ENCODE measurements at regions not wholly inside any gene's neighbourhood (a gene's known extent, or its start where the extent isn't known, plus 50 kb on each side); places are given as distances from the start of the nearest gene placed in this dataset.

DNA sequence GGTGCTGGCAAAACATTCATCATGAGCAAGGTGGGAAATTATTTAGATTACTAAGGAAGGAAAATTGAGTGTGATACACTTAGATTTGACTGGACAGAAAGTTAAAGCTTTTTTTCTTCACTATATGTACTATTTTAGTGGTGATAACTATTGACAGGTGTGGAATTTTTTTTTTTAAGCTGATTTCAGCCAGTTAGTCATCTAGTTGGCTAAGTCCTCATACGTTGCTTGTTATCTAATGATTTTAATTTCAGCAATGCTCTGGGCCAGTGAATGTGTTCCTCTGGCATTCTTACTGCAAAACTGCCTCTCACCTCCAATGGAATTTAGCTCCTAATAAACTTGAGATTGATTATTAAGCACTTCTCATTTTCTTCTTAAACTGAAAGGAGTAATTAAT lies 1223.2 kb upstream of the ACVR2A start:
- no peak overlapping the region for H3K4me3 ChIP-seq (ENCODE audit: low read depth in 1 of 2, low read length in 1 of 2)
- H3K36me3 ChIP-seq = no peaks in the 10 kb centered on the region
- no peaks in the 10 kb centered on the region for H3K4me1 ChIP-seq (ENCODE audit: control insufficient read depth in 1 of 2, insufficient read depth in 1 of 2, low read depth in 1 of 2, low read length in 1 of 2)
- TF ChIP-seq, protein P1, sequence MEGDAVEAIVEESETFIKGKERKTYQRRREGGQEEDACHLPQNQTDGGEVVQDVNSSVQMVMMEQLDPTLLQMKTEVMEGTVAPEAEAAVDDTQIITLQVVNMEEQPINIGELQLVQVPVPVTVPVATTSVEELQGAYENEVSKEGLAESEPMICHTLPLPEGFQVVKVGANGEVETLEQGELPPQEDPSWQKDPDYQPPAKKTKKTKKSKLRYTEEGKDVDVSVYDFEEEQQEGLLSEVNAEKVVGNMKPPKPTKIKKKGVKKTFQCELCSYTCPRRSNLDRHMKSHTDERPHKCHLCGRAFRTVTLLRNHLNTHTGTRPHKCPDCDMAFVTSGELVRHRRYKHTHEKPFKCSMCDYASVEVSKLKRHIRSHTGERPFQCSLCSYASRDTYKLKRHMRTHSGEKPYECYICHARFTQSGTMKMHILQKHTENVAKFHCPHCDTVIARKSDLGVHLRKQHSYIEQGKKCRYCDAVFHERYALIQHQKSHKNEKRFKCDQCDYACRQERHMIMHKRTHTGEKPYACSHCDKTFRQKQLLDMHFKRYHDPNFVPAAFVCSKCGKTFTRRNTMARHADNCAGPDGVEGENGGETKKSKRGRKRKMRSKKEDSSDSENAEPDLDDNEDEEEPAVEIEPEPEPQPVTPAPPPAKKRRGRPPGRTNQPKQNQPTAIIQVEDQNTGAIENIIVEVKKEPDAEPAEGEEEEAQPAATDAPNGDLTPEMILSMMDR (IDR thresholded peaks at IDR 0.05) = no peak
- no peaks in the 10 kb centered on the region for H3K9me3 ChIP-seq
- H3K27ac ChIP-seq = no peak overlapping the region
- no peaks in the 10 kb centered on the region for H3K27me3 ChIP-seq

DNA sequence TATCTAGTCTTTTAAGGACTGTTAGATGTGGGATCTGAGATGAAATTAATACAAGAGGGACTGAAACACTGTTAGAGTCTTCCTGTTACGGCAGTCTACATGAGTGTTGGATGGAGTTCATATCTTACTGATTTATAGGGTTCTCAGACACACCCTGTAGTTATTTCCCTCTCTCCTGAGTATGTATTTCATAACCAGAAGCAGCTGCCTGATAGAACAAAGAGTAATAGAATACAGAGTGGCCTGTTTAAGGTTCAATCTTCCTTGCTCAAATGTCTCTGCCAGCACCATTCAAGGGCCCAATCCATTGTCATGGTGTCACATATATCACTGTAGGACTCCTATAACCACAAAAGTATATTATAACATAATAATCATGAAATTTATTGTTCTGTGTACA lies 1229.1 kb upstream of the ACVR2A start:
- no peak overlapping the region for H3K4me3 ChIP-seq (ENCODE audit: low read depth in 1 of 2, low read length in 1 of 2)
- TF ChIP-seq, protein P1 (IDR thresholded peaks at IDR 0.05) = no peak
- no peaks in the 10 kb centered on the region for H3K4me1 ChIP-seq (ENCODE audit: control insufficient read depth in 1 of 2, insufficient read depth in 1 of 2, low read depth in 1 of 2, low read length in 1 of 2)
- no peak overlapping the region for H3K27ac ChIP-seq
- H3K36me3 ChIP-seq = no peaks in the 10 kb centered on the region
- H3K27me3 ChIP-seq = no peaks in the 10 kb centered on the region
- H3K9me3 ChIP-seq = no peaks in the 10 kb centered on the region

DNA sequence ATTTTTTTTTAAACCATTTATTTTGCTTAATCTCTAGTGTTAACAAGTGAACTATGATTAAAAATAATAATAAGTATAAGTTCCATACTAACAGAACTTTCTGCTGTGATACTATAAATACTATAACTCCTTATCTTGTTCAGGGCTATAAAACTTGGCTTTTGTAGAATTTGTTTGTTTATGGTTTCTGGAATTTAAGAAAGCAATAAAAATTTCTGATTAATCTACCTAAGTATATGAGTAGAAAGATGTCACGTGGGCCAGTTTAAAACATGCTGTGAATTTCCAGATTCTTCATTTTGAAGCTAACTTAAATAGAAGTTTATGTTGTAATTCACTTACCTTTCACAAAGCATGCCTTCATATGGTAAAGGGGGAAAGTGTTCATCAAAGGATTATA lies 1236.3 kb upstream of the ACVR2A start:
- H3K27me3 ChIP-seq = no peaks in the 10 kb centered on the region
- no peaks in the 10 kb centered on the region for H3K9me3 ChIP-seq
- H3K27ac ChIP-seq = no peak overlapping the region
- no peaks in the 10 kb centered on the region for H3K4me1 ChIP-seq (ENCODE audit: control insufficient read depth in 1 of 2, insufficient read depth in 1 of 2, low read depth in 1 of 2, low read length in 1 of 2)
- no peaks in the 10 kb centered on the region for H3K36me3 ChIP-seq
- H3K4me3 ChIP-seq (ENCODE audit: low read depth in 1 of 2, low read length in 1 of 2) = no peak overlapping the region
- TF ChIP-seq, protein P1 (IDR thresholded peaks at IDR 0.05) = no peak

DNA sequence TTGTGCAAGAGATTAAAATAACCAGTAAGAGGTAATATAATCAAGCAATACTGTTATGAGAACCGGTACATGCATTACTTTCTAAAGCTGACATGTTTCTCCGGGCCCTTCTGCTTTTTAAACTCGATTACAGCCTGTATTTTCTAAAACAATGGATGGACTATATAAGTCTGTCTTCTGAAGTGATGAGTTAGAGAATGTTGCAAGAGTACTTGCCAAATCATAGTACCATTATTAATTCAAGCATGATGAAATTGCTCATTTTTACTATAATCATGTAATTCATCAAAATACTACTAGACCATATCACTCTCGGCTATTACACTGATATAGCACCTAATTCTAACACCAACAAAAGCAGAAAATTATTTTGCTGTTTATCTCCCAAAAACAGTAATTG lies 1240.3 kb upstream of the ACVR2A start:
- Histone ChIP-seq H3K27ac (no peak overlapping the region), H3K9me3 (no peaks in the 10 kb centered on the region), H3K4me1 (ENCODE audit: control insufficient read depth in 1 of 2, insufficient read depth in 1 of 2, low read depth in 1 of 2, low read length in 1 of 2) (no peaks in the 10 kb centered on the region), H3K4me3 (ENCODE audit: low read depth in 1 of 2, low read length in 1 of 2) (no peak overlapping the region), H3K27me3 (no peaks in the 10 kb centered on the region), H3K36me3 (no peaks in the 10 kb centered on the region)
- TF ChIP-seq, protein P1 (IDR thresholded peaks at IDR 0.05) = no peak

DNA sequence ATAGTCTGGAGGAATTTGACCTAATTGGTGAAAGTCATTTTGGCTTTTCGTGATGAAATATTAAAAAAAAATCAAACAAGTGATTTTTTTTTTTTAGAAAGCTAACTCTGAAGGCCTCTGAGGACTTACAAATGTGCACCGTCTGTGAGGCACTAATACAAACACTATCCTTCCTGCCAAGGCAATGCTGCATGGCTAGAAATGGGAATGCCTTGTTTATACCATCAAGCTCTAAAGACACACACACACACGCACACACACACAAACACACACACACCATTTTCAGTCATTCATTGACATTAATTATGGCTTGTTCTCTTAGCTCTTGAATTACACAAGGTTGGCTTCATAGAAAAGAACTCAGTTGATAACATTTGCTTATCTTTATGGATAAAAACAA lies 1242.0 kb upstream of the ACVR2A start:
- TF ChIP-seq, protein P1 (IDR thresholded peaks at IDR 0.05) = no peak
- H3K9me3 ChIP-seq = no peaks in the 10 kb centered on the region
- no peak overlapping the region for H3K4me3 ChIP-seq (ENCODE audit: low read depth in 1 of 2, low read length in 1 of 2)
- no peaks in the 10 kb centered on the region for H3K27me3 ChIP-seq
- H3K4me1 ChIP-seq (ENCODE audit: control insufficient read depth in 1 of 2, insufficient read depth in 1 of 2, low read depth in 1 of 2, low read length in 1 of 2) = no peaks in the 10 kb centered on the region
- no peaks in the 10 kb centered on the region for H3K36me3 ChIP-seq
- no peak overlapping the region for H3K27ac ChIP-seq

DNA sequence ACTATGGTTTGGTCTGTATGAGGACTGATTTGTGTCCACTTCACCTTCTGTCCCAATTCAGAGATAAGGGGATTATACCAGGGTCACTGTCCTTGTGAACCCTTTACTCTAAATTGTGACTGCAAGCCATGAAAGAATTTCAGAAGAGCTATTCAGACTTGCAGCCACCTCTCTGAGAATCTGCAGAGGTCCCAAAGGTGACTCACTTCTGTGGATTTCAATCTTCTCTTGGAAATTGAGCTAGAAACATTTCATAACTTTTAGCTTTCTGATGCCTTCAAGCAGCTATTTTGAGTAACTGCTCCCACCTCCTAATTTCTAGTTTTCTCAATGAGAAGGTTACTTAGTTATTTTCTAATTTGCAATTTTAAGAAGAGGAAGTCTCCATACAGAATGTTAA lies 1242.4 kb upstream of the ACVR2A start:
- no peaks in the 10 kb centered on the region for H3K27me3 ChIP-seq
- TF ChIP-seq, protein P1 (IDR thresholded peaks at IDR 0.05) = no peak
- H3K27ac ChIP-seq = no peak overlapping the region
- no peaks in the 10 kb centered on the region for H3K4me1 ChIP-seq (ENCODE audit: control insufficient read depth in 1 of 2, insufficient read depth in 1 of 2, low read depth in 1 of 2, low read length in 1 of 2)
- no peaks in the 10 kb centered on the region for H3K9me3 ChIP-seq
- H3K4me3 ChIP-seq (ENCODE audit: low read depth in 1 of 2, low read length in 1 of 2) = no peak overlapping the region
- H3K36me3 ChIP-seq = no peaks in the 10 kb centered on the region

Measured in neutrophil (primary cell).